IgD-negative memory B cell (primary cell): ENCODE measurements at regions not wholly inside any gene's neighbourhood (a gene's known extent, or its start where the extent isn't known, plus 50 kb on each side); places are given as distances from the start of the nearest gene placed in this dataset.
A peak's percentile ranks its signal among the peaks of the same experiment; 100 is the strongest.
"Not testable (repeated sequence)": the region's sequence is repeated elsewhere in the genome, so short reads cannot be mapped to it uniquely, and the experiment has no call there.

Source experiments
- H3K27ac Mint-ChIP-seq, 3 donors: one replicate each; pipeline ENCODE4 v1.8.0; 2020 to 2022; ENCODE audit warnings: mild to moderate bottlenecking in 3 of 3, mixed read lengths in 3 of 3, moderate library complexity in 1 of 3
- H3K27me3 Mint-ChIP-seq: one replicate; pipeline ENCODE4 v1.8.0; 2021; ENCODE audit warnings: mixed read lengths
- H3K36me3 Mint-ChIP-seq: one replicate; pipeline ENCODE4 v1.8.0; 2020; ENCODE audit warnings: mild to moderate bottlenecking, mixed read lengths
- H3K4me1 Mint-ChIP-seq, 3 donors: one replicate each; pipeline ENCODE4 v1.8.0; 2020 to 2022; ENCODE audit warnings: mixed read lengths in 3 of 3, mild to moderate bottlenecking in 1 of 3
- H3K4me3 Mint-ChIP-seq, 4 donors: one replicate each; pipeline ENCODE4 v1.8.0; 2020 to 2022; ENCODE audit warnings: mild to moderate bottlenecking in 4 of 4, mixed read lengths in 4 of 4, moderate library complexity in 3 of 4
- H3K9me3 Mint-ChIP-seq, 3 donors: one replicate each; pipeline ENCODE4 v1.8.0; 2020 to 2021; ENCODE audit warnings: mixed read lengths in 3 of 3, mild to moderate bottlenecking in 1 of 3

- Mint-ChIP-seq H3K36me3 (no peaks in the 10 kb centered on the region), H3K4me3 (no peak overlapping the region), H3K27ac (no peak overlapping the region), H3K4me1 (no peaks in the 10 kb centered on the region), H3K9me3 (peaks cover 2 to 10% (median 5%) of the 10 kb centered on the region in 3 donors), H3K27me3 (no peaks in the 10 kb centered on the region)
Observed at GRCh38 chr1:189269011-189269410, 1208.7 kb downstream of the BRINP3 start.

GRCh38 chr1:189274267-189274666 is 1203.4 kb downstream of the BRINP3 start:
- Mint-ChIP-seq H3K9me3 (peaks cover 0 to 5% (median 0%) of the 10 kb centered on the region in 3 donors), H3K4me3 (no peak overlapping the region), H3K27me3 (no peaks in the 10 kb centered on the region)

GRCh38 chr1:189275796-189276195 is 1201.9 kb downstream of the BRINP3 start:
- Mint-ChIP-seq H3K4me3 (no peak overlapping the region), H3K36me3 (no peaks in the 10 kb centered on the region), H3K27me3 (no peaks in the 10 kb centered on the region), H3K9me3 (peaks cover 0 to 4% (median 0%) of the 10 kb centered on the region in 3 donors), H3K4me1 (no peaks in the 10 kb centered on the region), H3K27ac (no peak overlapping the region)

More at GRCh38 chr1:189274267-189274666, 1203.4 kb downstream of the BRINP3 start:
- Mint-ChIP-seq H3K4me1 (no peaks in the 10 kb centered on the region), H3K27ac (no peak overlapping the region), H3K36me3 (no peaks in the 10 kb centered on the region)

GRCh38 chr1:189289346-189289745 is 1188.3 kb downstream of the BRINP3 start:
- H3K4me1 Mint-ChIP-seq: no peaks in the 10 kb centered on the region
- H3K4me3 Mint-ChIP-seq: no peak overlapping the region
- H3K27me3 Mint-ChIP-seq: no peaks in the 10 kb centered on the region
- no peaks in the 10 kb centered on the region for H3K36me3 Mint-ChIP-seq
- peaks cover 0 to 5% (median 3%) of the 10 kb centered on the region in 3 donors for H3K9me3 Mint-ChIP-seq
- H3K27ac Mint-ChIP-seq: no peak overlapping the region

GRCh38 chr1:189301235-189301634 is 1176.4 kb downstream of the BRINP3 start:
- Mint-ChIP-seq H3K9me3 (peaks cover 0 to 8% (median 5%) of the 10 kb centered on the region in 3 donors), H3K4me3 (no peak overlapping the region), H3K4me1 (no peaks in the 10 kb centered on the region), H3K27ac (no peak overlapping the region), H3K36me3 (no peaks in the 10 kb centered on the region), H3K27me3 (no peaks in the 10 kb centered on the region)

GRCh38 chr1:189305279-189305678 is 1172.4 kb downstream of the BRINP3 start:
- no peak overlapping the region for H3K27ac Mint-ChIP-seq
- H3K9me3 Mint-ChIP-seq: peaks cover 0 to 4% (median 0%) of the 10 kb centered on the region in 3 donors
- no peaks in the 10 kb centered on the region for H3K4me1 Mint-ChIP-seq
- no peaks in the 10 kb centered on the region for H3K36me3 Mint-ChIP-seq
- H3K27me3 Mint-ChIP-seq: no peaks in the 10 kb centered on the region
- H3K4me3 Mint-ChIP-seq: no peak overlapping the region

GRCh38 chr1:189311915-189312314 is 1165.7 kb downstream of the BRINP3 start:
- H3K4me1 Mint-ChIP-seq: no peaks in the 10 kb centered on the region
- H3K4me3 Mint-ChIP-seq: no peak overlapping the region
- no peaks in the 10 kb centered on the region for H3K36me3 Mint-ChIP-seq
- H3K27me3 Mint-ChIP-seq: no peaks in the 10 kb centered on the region
- H3K27ac Mint-ChIP-seq: no peak overlapping the region
- peaks cover 1 to 5% (median 4%) of the 10 kb centered on the region in 3 donors for H3K9me3 Mint-ChIP-seq

GRCh38 chr1:189312499-189312898 is 1165.2 kb downstream of the BRINP3 start:
- Mint-ChIP-seq H3K4me1 (no peaks in the 10 kb centered on the region), H3K4me3 (no peak overlapping the region), H3K36me3 (no peaks in the 10 kb centered on the region), H3K9me3 (peaks cover 1 to 5% (median 5%) of the 10 kb centered on the region in 3 donors), H3K27me3 (no peaks in the 10 kb centered on the region), H3K27ac (no peak overlapping the region)

- peaks cover 1 to 5% (median 5%) of the 10 kb centered on the region in 3 donors for H3K9me3 Mint-ChIP-seq
Observed at GRCh38 chr1:189313488-189313887, 1164.2 kb downstream of the BRINP3 start.

GRCh38 chr1:189315035-189315901 is 1162.4 kb downstream of the BRINP3 start:
- Mint-ChIP-seq H3K9me3 (peaks cover 1 to 11% (median 5%) of the 10 kb centered on the region in 3 donors), H3K27ac (no peak overlapping the region), H3K4me3 (no peak overlapping the region), H3K36me3 (no peaks in the 10 kb centered on the region), H3K4me1 (no peaks in the 10 kb centered on the region), H3K27me3 (no peaks in the 10 kb centered on the region)

More at GRCh38 chr1:189313488-189313887, 1164.2 kb downstream of the BRINP3 start:
- no peak overlapping the region for H3K4me3 Mint-ChIP-seq
- no peaks in the 10 kb centered on the region for H3K4me1 Mint-ChIP-seq
- H3K36me3 Mint-ChIP-seq: no peaks in the 10 kb centered on the region
- no peaks in the 10 kb centered on the region for H3K27me3 Mint-ChIP-seq
- H3K27ac Mint-ChIP-seq: peak overlapping the region in 1 of 3 donors; percentile 86

GRCh38 chr1:189323091-189323490 is 1154.6 kb downstream of the BRINP3 start:
- Mint-ChIP-seq H3K27ac (no peak overlapping the region), H3K36me3 (no peaks in the 10 kb centered on the region), H3K4me3 (no peak overlapping the region), H3K27me3 (no peaks in the 10 kb centered on the region), H3K9me3 (peaks cover 0 to 9% (median 2%) of the 10 kb centered on the region in 3 donors), H3K4me1 (no peaks in the 10 kb centered on the region)

GRCh38 chr1:189331071-189331470 is 1146.6 kb downstream of the BRINP3 start:
- not testable (repeated sequence) for H3K4me1 Mint-ChIP-seq, H3K27ac Mint-ChIP-seq, H3K36me3 Mint-ChIP-seq, H3K4me3 Mint-ChIP-seq, H3K27me3 Mint-ChIP-seq, H3K9me3 Mint-ChIP-seq

- no peak overlapping the region for H3K27ac Mint-ChIP-seq
- peaks cover 0 to 2% (median 0%) of the 10 kb centered on the region in 3 donors for H3K9me3 Mint-ChIP-seq
- no peaks in the 10 kb centered on the region for H3K4me1 Mint-ChIP-seq
- H3K36me3 Mint-ChIP-seq: no peaks in the 10 kb centered on the region
- H3K4me3 Mint-ChIP-seq: no peak overlapping the region
- no peaks in the 10 kb centered on the region for H3K27me3 Mint-ChIP-seq
Observed at GRCh38 chr1:189336115-189337100, 1141.3 kb downstream of the BRINP3 start.

- H3K4me1 Mint-ChIP-seq: no peaks in the 10 kb centered on the region
- H3K9me3 Mint-ChIP-seq: peaks cover 0 to 3% (median 3%) of the 10 kb centered on the region in 3 donors
- H3K27ac Mint-ChIP-seq: no peak overlapping the region
- no peaks in the 10 kb centered on the region for H3K27me3 Mint-ChIP-seq
- no peaks in the 10 kb centered on the region for H3K36me3 Mint-ChIP-seq
- H3K4me3 Mint-ChIP-seq: no peak overlapping the region
Observed at GRCh38 chr1:189349607-189350006, 1128.1 kb downstream of the BRINP3 start.
